HEK293 (cell line): ENCODE measurements at regions not wholly inside any gene's neighbourhood (a gene's known extent, or its start where the extent isn't known, plus 50 kb on each side); places are given as distances from the start of the nearest gene placed in this dataset.

Source experiments
- CTCF ChIA-PET: fragments of 350-600 bp; formaldehyde crosslinking; extraction: SDS; loops from one replicate; lab custom pipeline; 2021; ENCODE audit warnings: antibody characterized with exemption; lab: Yijun Ruan, JAX
- POLR2A ChIA-PET: fragments of 300-600 bp; formaldehyde crosslinking; extraction: SDS; loops from one replicate; lab custom pipeline; 2020; ENCODE audit warnings: antibody characterized with exemption, inconsistent platforms; lab: Yijun Ruan, JAX
- H3K27ac ChIP-seq: fragments of 200-500 bp; sonication (Bioruptor generic); 2 replicates; pipeline ENCODE4 v1.5.1; 2014; ENCODE audit warnings: low read depth, low read length, control low read depth, inconsistent platforms; ENCODE audit errors: extremely low read depth
- H3K36me3 ChIP-seq, 2 experiments: fragments of 200-500 bp in 1 of 2; sonication (Bioruptor generic) in 1 of 2; 1 replicate in 1 of 2; 2 replicates in 1 of 2; pipeline ENCODE4 v1.5.1; 2014 to 2017; ENCODE audit warnings: inconsistent platforms in 2 of 2, low read length in 2 of 2; ENCODE audit not compliant: control insufficient read depth in 2 of 2, insufficient read depth in 1 of 2
- H3K4me1 ChIP-seq: fragments of 200-500 bp; sonication (Bioruptor generic); 2 replicates; pipeline ENCODE4 v1.5.1; 2014; ENCODE audit warnings: mild to moderate bottlenecking, low read length, inconsistent platforms; ENCODE audit not compliant: control insufficient read depth, insufficient read depth
- H3K4me3 ChIP-seq: 2 replicates; pipeline ENCODE4 v1.5.1; 2011; ENCODE audit warnings: low read depth, mild to moderate bottlenecking, control low read depth, low read length, moderate library complexity
- H3K9me3 ChIP-seq: fragments of 200-500 bp; sonication (Bioruptor generic); 2 replicates; pipeline ENCODE4 v1.5.1; 2014; ENCODE audit warnings: low read depth, low read length, inconsistent platforms; ENCODE audit not compliant: control insufficient read depth, insufficient read depth
- FEZF1 ChIP-seq: fragments of 450-650 bp; formaldehyde crosslinking; IDR thresholded peaks from 2 replicates; pipeline ENCODE4 v1.5.1; 2016; ENCODE audit warnings: missing biosample characterization, missing genetic modification characterization
- GLIS1 ChIP-seq: fragments of 450-650 bp; formaldehyde crosslinking; IDR thresholded peaks from 2 replicates; pipeline ENCODE4 v1.5.1; 2016; ENCODE audit warnings: missing biosample characterization, missing genetic modification characterization
- INSM2 ChIP-seq: fragments of 450-650 bp; formaldehyde crosslinking; IDR thresholded peaks from 2 replicates; pipeline ENCODE4 v1.5.1; 2016; ENCODE audit warnings: missing biosample characterization, missing genetic modification characterization
- PRDM1 ChIP-seq: fragments of 450-650 bp; formaldehyde crosslinking; IDR thresholded peaks from 2 replicates; pipeline ENCODE4; 2016; ENCODE audit warnings: missing biosample characterization, missing genetic modification characterization
- YY2 ChIP-seq: fragments of 450-650 bp; formaldehyde crosslinking; IDR thresholded peaks from 2 replicates; pipeline ENCODE4 v1.5.1; 2016; ENCODE audit warnings: missing biosample characterization, missing genetic modification characterization
- ZBTB44 ChIP-seq: fragments of 450-650 bp; IDR thresholded peaks from 2 replicates; pipeline ENCODE4 v1.5.1; 2018; ENCODE audit warnings: missing biosample characterization, mild to moderate bottlenecking, missing genetic modification characterization
- ZBTB8A ChIP-seq: fragments of 450-650 bp; formaldehyde crosslinking; IDR thresholded peaks from 2 replicates; pipeline ENCODE4 v1.5.1; 2016; ENCODE audit warnings: missing biosample characterization, missing genetic modification characterization
- ZIC2 ChIP-seq: fragments of 450-650 bp; formaldehyde crosslinking; IDR thresholded peaks from 2 replicates; pipeline ENCODE4 v1.5.1; 2016; ENCODE audit warnings: missing biosample characterization, missing genetic modification characterization
- ZNF501 ChIP-seq: fragments of 450-650 bp; formaldehyde crosslinking; IDR thresholded peaks from 2 replicates; pipeline ENCODE4 v1.5.1; 2016; ENCODE audit warnings: missing biosample characterization, missing genetic modification characterization
- ZNF571 ChIP-seq: fragments of 450-650 bp; formaldehyde crosslinking; IDR thresholded peaks from 2 replicates; pipeline ENCODE4 v1.5.0; 2017; ENCODE audit warnings: missing biosample characterization, missing genetic modification characterization
- TF ChIP-seq, protein P1 (sequence below): fragments of 450-650 bp; formaldehyde crosslinking; IDR thresholded peaks from 2 replicates; pipeline ENCODE4 v1.5.1; 2016; ENCODE audit warnings: missing biosample characterization, missing genetic modification characterization
- TF ChIP-seq, protein P2 (sequence below): fragments of 450-650 bp; formaldehyde crosslinking; IDR thresholded peaks from 2 replicates; pipeline ENCODE4 v1.5.1; 2016; ENCODE audit warnings: missing biosample characterization, missing genetic modification characterization
- TF ChIP-seq, protein P3 (sequence below): fragments of 450-650 bp; formaldehyde crosslinking; IDR thresholded peaks from 2 replicates; pipeline ENCODE4 v1.5.1; 2017; ENCODE audit warnings: missing biosample characterization, missing genetic modification characterization

GRCh38 chr20:24040896-24041459 is 52.4 kb upstream of the GGTLC1 start:
- ChIA-PET CTCF (no interaction called here), POLR2A (no interaction called here)
- H3K27ac ChIP-seq = no peak overlapping the region
- H3K4me3 ChIP-seq = no peak overlapping the region
- TF ChIP-seq, protein P1, sequence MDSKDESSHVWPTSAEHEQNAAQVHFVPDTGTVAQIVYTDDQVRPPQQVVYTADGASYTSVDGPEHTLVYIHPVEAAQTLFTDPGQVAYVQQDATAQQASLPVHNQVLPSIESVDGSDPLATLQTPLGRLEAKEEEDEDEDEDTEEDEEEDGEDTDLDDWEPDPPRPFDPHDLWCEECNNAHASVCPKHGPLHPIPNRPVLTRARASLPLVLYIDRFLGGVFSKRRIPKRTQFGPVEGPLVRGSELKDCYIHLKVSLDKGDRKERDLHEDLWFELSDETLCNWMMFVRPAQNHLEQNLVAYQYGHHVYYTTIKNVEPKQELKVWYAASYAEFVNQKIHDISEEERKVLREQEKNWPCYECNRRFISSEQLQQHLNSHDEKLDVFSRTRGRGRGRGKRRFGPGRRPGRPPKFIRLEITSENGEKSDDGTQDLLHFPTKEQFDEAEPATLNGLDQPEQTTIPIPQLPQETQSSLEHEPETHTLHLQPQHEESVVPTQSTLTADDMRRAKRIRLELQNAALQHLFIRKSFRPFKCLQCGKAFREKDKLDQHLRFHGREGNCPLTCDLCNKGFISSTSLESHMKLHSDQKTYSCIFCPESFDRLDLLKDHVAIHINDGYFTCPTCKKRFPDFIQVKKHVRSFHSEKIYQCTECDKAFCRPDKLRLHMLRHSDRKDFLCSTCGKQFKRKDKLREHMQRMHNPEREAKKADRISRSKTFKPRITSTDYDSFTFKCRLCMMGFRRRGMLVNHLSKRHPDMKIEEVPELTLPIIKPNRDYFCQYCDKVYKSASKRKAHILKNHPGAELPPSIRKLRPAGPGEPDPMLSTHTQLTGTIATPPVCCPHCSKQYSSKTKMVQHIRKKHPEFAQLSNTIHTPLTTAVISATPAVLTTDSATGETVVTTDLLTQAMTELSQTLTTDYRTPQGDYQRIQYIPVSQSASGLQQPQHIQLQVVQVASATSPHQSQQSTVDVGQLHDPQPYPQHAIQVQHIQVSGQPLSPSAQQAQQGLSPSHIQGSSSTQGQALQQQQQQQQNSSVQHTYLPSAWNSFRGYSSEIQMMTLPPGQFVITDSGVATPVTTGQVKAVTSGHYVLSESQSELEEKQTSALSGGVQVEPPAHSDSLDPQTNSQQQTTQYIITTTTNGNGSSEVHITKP (tag by site-specific recombination) = peak; percentile 91
- TF ChIP-seq ZBTB8A (tag by site-specific recombination) = no peak
- no peak for TF ChIP-seq INSM2 (tag by site-specific recombination)
- no peak for TF ChIP-seq ZNF501 (tag by site-specific recombination)
- no peak for TF ChIP-seq PRDM1 (tag by site-specific recombination)
- no peak for TF ChIP-seq YY2 (tag by site-specific recombination)
- TF ChIP-seq, protein P2, sequence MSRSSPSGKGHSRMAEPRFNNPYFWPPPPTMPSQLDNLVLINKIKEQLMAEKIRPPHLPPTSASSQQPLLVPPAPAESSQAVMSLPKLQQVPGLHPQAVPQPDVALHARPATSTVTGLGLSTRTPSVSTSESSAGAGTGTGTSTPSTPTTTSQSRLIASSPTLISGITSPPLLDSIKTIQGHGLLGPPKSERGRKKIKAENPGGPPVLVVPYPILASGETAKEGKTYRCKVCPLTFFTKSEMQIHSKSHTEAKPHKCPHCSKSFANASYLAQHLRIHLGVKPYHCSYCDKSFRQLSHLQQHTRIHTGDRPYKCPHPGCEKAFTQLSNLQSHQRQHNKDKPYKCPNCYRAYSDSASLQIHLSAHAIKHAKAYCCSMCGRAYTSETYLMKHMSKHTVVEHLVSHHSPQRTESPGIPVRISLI (tag by site-specific recombination) = no peak
- peak; percentile 62 for TF ChIP-seq ZBTB44 (tag by site-specific recombination)
- TF ChIP-seq, protein P3, sequence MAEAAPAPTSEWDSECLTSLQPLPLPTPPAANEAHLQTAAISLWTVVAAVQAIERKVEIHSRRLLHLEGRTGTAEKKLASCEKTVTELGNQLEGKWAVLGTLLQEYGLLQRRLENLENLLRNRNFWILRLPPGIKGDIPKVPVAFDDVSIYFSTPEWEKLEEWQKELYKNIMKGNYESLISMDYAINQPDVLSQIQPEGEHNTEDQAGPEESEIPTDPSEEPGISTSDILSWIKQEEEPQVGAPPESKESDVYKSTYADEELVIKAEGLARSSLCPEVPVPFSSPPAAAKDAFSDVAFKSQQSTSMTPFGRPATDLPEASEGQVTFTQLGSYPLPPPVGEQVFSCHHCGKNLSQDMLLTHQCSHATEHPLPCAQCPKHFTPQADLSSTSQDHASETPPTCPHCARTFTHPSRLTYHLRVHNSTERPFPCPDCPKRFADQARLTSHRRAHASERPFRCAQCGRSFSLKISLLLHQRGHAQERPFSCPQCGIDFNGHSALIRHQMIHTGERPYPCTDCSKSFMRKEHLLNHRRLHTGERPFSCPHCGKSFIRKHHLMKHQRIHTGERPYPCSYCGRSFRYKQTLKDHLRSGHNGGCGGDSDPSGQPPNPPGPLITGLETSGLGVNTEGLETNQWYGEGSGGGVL (tag by site-specific recombination) = no peak
- peak; percentile 39 for TF ChIP-seq GLIS1
- TF ChIP-seq ZNF571 (tag by site-specific recombination) = no peak
- peak; percentile 73 for TF ChIP-seq FEZF1 (tag by site-specific recombination)
- no peaks in the 10 kb centered on the region for H3K36me3 ChIP-seq
- H3K4me1 ChIP-seq = no peaks in the 10 kb centered on the region
- H3K9me3 ChIP-seq = no peaks in the 10 kb centered on the region

DNA sequence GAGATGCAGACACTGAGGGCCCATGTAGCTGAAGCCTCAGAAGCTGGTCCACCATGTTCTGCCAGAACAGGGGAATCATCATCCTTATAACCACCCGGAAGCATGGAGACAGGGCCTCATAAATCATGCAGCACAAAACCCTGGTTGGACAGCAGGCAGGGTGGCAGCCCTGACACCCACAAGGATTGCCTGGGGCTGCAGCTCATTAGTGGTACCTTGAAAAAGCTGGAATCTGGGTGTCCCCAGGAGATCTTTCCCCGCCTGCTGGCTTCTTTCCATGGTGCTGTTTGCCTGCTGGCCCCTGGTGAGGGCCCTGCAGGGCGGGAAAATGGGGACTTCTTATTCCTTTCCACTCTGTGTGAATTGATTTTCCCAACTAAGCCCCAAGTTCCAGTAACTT is 50.6 kb upstream of the GGTLC1 start:
- Histone ChIP-seq H3K36me3 (no peaks in the 10 kb centered on the region), H3K4me1 (no peaks in the 10 kb centered on the region; the same call in 1 of the 2 replicates), H3K4me3 (no peak overlapping the region), H3K9me3 (no peaks in the 10 kb centered on the region), H3K27ac (no peak overlapping the region)
- no peak for TF ChIP-seq ZNF501 (tag by site-specific recombination)
- peak; percentile 66 for TF ChIP-seq ZIC2 (tag by site-specific recombination)
- ChIA-PET CTCF (no interaction called here), POLR2A (no interaction called here)
